Lung (tissue), 11 donors: ENCODE measurements at regions not wholly inside any gene's neighbourhood (a gene's known extent, or its start where the extent isn't known, plus 50 kb on each side); places are given as distances from the start of the nearest gene placed in this dataset.

Source experiments
- ATAC-seq: fragments of 200-7000 bp; cut with Tn5 transposase; one replicate; pipeline ENCODE4 v1.9.1; 2020; ENCODE audit warnings: moderate number of reproducible peaks; ENCODE audit not compliant: insufficient read depth, low FRiP score
- DNase-seq, 3 donors: peaks; one replicate each; pipeline ENCODE4 v3.0.0-alpha.2; 2013 to 2017
- H3K27ac ChIP-seq, 2 donors: one replicate each; pipeline ENCODE4 v1.5.1; 2013; ENCODE audit warnings: mild to moderate bottlenecking in 2 of 2, moderate library complexity in 2 of 2, control low read depth in 1 of 2, inconsistent platforms in 1 of 2, low read depth in 1 of 2, low read length in 1 of 2
- H3K27me3 ChIP-seq, 3 donors: one replicate each; pipeline ENCODE4 v1.5.1; 2013; ENCODE audit warnings: low read length in 2 of 3; ENCODE audit not compliant: control insufficient read depth in 3 of 3, insufficient read depth in 3 of 3
- H3K36me3 ChIP-seq, 4 donors: one replicate each; pipeline ENCODE4 v1.5.1; 2013; ENCODE audit warnings: low read length in 4 of 4, mild to moderate bottlenecking in 1 of 4, moderate library complexity in 1 of 4; ENCODE audit not compliant: control insufficient read depth in 4 of 4, insufficient read depth in 4 of 4
- H3K4me1 ChIP-seq, 5 donors: one replicate each; pipeline ENCODE4 v1.5.1; 2013; ENCODE audit warnings: low read length in 5 of 5, mild to moderate bottlenecking in 2 of 5, moderate library complexity in 1 of 5; ENCODE audit not compliant: control insufficient read depth in 5 of 5, insufficient read depth in 5 of 5
- H3K4me3 ChIP-seq: one replicate; pipeline ENCODE4 v1.5.1; 2013; ENCODE audit warnings: mild to moderate bottlenecking, control low read depth, moderate library complexity
- H3K9ac ChIP-seq, 2 donors: one replicate each; pipeline ENCODE4 v1.5.1; 2013; ENCODE audit warnings: low read length in 2 of 2, control low read depth in 1 of 2; ENCODE audit not compliant: insufficient read depth in 1 of 2
- H3K9me3 ChIP-seq, 4 donors: one replicate each; pipeline ENCODE4 v1.5.1; 2013; ENCODE audit warnings: low read length in 3 of 4, mild to moderate bottlenecking in 1 of 4, moderate library complexity in 1 of 4; ENCODE audit not compliant: control insufficient read depth in 4 of 4, insufficient read depth in 3 of 4
- WGBS, 2 donors: extraction: QIAGEN DNeasy Blood & Tissue Kit; methylation state at CpG; one replicate each; pipeline ENCODE4 v1.1.7; 2013; 5-methylcytosine and 5-hydroxymethylcytosine counted together
- TF ChIP-seq, protein P1 (sequence below): IDR thresholded peaks from 2 replicates; pipeline ENCODE4 v1.5.1; 2012; ENCODE audit warnings: mild to moderate bottlenecking; ENCODE audit errors: control extremely low read depth, extremely low read depth
- donor health status: control.
- donor health status: control.
- donor health status: Bipolar disorder and iron deficiency.
- donor health status: healthy.
- donor health status: DM: yes; HTN: yes; CAD: no.

DNA sequence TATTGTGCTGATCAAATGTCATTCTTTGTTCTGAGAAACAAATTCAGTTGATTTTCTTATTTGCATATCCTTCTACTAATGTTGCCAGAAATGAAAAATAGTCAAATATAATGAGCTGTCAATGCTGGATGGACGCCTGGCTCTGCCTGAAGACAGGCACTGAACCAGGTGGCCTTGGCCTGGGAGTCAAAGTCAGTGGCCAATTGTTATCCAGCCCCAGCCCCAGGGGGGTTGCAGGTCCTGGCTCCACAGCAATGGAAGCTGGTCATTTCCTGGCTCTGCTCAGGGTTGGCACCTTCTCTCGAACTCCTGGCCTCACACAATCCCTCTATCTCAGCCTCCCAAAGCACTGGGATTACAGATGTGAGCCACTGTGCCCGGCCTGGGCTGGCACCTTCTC is 176.8 kb upstream of the GLI2 start:
- no peak overlapping the region for H3K4me3 ChIP-seq
- peaks cover 0 to 6% (median 0%) of the 10 kb centered on the region in 3 donors for H3K27me3 ChIP-seq
- ATAC-seq = no peak
- TF ChIP-seq, protein P1, sequence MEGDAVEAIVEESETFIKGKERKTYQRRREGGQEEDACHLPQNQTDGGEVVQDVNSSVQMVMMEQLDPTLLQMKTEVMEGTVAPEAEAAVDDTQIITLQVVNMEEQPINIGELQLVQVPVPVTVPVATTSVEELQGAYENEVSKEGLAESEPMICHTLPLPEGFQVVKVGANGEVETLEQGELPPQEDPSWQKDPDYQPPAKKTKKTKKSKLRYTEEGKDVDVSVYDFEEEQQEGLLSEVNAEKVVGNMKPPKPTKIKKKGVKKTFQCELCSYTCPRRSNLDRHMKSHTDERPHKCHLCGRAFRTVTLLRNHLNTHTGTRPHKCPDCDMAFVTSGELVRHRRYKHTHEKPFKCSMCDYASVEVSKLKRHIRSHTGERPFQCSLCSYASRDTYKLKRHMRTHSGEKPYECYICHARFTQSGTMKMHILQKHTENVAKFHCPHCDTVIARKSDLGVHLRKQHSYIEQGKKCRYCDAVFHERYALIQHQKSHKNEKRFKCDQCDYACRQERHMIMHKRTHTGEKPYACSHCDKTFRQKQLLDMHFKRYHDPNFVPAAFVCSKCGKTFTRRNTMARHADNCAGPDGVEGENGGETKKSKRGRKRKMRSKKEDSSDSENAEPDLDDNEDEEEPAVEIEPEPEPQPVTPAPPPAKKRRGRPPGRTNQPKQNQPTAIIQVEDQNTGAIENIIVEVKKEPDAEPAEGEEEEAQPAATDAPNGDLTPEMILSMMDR = no peak
- WGBS, 2 donors = 76 to 84% methylated on average over 3 of the region's 3 CpGs
- no peak for DNase-seq
- H3K27ac ChIP-seq = peak overlapping the region in 1 of 2 donors; percentile 42
- H3K4me1 ChIP-seq = peaks cover 0 to 7% (median 0%) of the 10 kb centered on the region in 5 donors
- H3K36me3 ChIP-seq = no peaks in the 10 kb centered on the region
- H3K9ac ChIP-seq = no peak overlapping the region
- H3K9me3 ChIP-seq = no peaks in the 10 kb centered on the region

DNA sequence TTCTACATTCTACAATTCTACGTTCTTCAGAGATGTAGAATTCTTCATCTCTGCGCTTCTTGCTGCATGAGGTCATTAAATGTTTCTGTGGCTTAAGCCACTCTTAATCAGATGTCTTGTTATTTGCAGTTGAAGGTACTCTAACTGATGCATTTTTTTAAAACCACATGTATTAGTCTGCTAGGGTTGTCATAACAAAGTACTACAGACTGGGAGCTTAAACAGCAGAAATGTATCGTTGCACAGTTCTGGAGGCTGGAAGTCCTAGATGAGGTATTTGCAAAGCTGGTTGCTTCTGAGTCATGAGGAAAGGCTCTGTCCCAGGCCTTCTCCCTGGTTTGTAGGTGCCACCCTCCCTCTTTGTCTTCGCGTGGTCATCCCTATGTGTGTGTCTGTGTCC is 176.3 kb upstream of the GLI2 start:
- Histone ChIP-seq H3K9me3 (no peaks in the 10 kb centered on the region), H3K27ac (no peak overlapping the region), H3K36me3 (no peaks in the 10 kb centered on the region), H3K4me1 (peaks cover 0 to 7% (median 0%) of the 10 kb centered on the region in 5 donors), H3K4me3 (no peak overlapping the region), H3K27me3 (peaks cover 0 to 6% (median 0%) of the 10 kb centered on the region in 3 donors), H3K9ac (no peak overlapping the region)
- WGBS, 2 donors = 83 to 92% methylated on average over 5 of the region's 5 CpGs
- no peak for DNase-seq
- ATAC-seq = no peak
- TF ChIP-seq, protein P1 = no peak

DNA sequence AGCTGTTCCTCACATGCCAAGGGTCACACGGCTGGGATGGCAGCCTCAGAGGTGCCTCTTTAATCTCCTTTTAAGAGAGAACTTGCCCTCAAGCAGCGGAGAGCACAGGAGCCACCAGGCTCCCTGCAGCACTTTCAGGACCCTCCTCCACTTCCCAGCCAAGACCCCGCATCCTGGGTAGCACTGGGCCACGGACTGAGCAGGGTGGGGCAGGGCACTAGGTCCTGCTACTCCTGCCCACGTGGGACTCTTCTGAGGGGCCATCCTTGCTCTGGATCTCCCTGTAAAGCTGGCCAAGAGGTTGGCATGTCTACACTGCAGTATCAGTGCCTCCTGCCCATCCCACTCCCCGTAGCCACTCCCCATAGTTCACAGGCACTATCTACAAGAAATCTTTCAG is 175.3 kb upstream of the GLI2 start:
- DNase-seq = no peak
- Histone ChIP-seq H3K9ac (no peak overlapping the region), H3K4me1 (peaks cover 0 to 7% (median 0%) of the 10 kb centered on the region in 5 donors), H3K27ac (no peak overlapping the region), H3K4me3 (no peak overlapping the region), H3K27me3 (peaks cover 0 to 6% (median 0%) of the 10 kb centered on the region in 3 donors), H3K36me3 (no peaks in the 10 kb centered on the region), H3K9me3 (no peaks in the 10 kb centered on the region)
- no peak for ATAC-seq
- WGBS, 2 donors = 89 to 91% methylated on average over 6 of the region's 6 CpGs
- TF ChIP-seq, protein P1 = no peak
